GM12878 (cell line): ENCODE measurements at regions not wholly inside any gene's neighbourhood (a gene's known extent, or its start where the extent isn't known, plus 50 kb on each side); places are given as distances from the start of the nearest gene placed in this dataset.

Experiments
- CBX3 ChIP-seq: fragments of 200-600 bp; sonication (generic); IDR thresholded peaks from 2 replicates; pipeline ENCODE4 v1.6.1; 2016; ENCODE audit warnings: low read depth, borderline replicate concordance
- CEBPB ChIP-seq, 2 experiments: fragments of 150-350 bp in 1 of 2; IDR thresholded peaks; 2 replicates each; pipeline ENCODE4 v1.6.1; 2012 to 2014; ENCODE audit warnings: low read depth in 2 of 2, low read length in 2 of 2, borderline replicate concordance in 1 of 2, inconsistent platforms in 1 of 2
- CHD1 ChIP-seq: IDR thresholded peaks from 2 replicates; pipeline ENCODE4 v1.6.1; 2012; ENCODE audit warnings: low read depth, low read length, improper control_type of control experiment
- ETV6 ChIP-seq, 2 experiments: fragments of 450-650 bp in 1 of 2; IDR thresholded peaks in 1 of 2; conservative IDR thresholded peaks in 1 of 2; 2 replicates each; pipeline ENCODE4 v1.6.1; 2014; ENCODE audit warnings: antibody characterized with exemption in 1 of 2, borderline replicate concordance in 1 of 2, low read depth in 1 of 2, mild to moderate bottlenecking in 1 of 2, moderate library complexity in 1 of 2
- HDAC6 ChIP-seq: fragments of 200-600 bp; sonication (generic); IDR thresholded peaks from one replicate; pipeline ENCODE4 v1.8.0; 2017; ENCODE audit warnings: antibody characterized with exemption; ENCODE audit not compliant: unreplicated experiment
- NFYB ChIP-seq: IDR thresholded peaks from 2 replicates; pipeline ENCODE4 v1.6.1; 2011; ENCODE audit warnings: low read depth, mild to moderate bottlenecking, low read length, improper control_type of control experiment, moderate library complexity; ENCODE audit not compliant: insufficient read depth
- RELA ChIP-seq: fragments of 450-650 bp; IDR thresholded peaks from 2 replicates; pipeline ENCODE4 v1.8.0; 2014; ENCODE audit warnings: borderline replicate concordance; ENCODE audit not compliant: partially characterized antibody
- SREBF2 ChIP-seq: IDR thresholded peaks from 2 replicates; pipeline ENCODE4 v1.6.1; 2012; ENCODE audit warnings: mild to moderate bottlenecking, low read length
- SUZ12 ChIP-seq: fragments of 200-600 bp; sonication (generic); IDR thresholded peaks from one replicate; pipeline ENCODE4 v1.6.1; 2018; ENCODE audit warnings: antibody characterized with exemption, mild to moderate bottlenecking; ENCODE audit not compliant: unreplicated experiment
- TF ChIP-seq, protein P1 (sequence below): fragments of 450-650 bp; IDR thresholded peaks from 2 replicates; pipeline ENCODE4 v1.6.1; 2018; ENCODE audit warnings: borderline replicate concordance, mild to moderate bottlenecking; ENCODE audit not compliant: partially characterized antibody
- TF ChIP-seq, protein P2 (sequence below): fragments of 450-650 bp; formaldehyde crosslinking; IDR thresholded peaks from 2 replicates; pipeline ENCODE4 v1.4.0; 2022; ENCODE audit warnings: mild to moderate bottlenecking, moderate library complexity
- TF ChIP-seq, protein P3 (sequence below): IDR thresholded peaks from 2 replicates; pipeline ENCODE4 v1.6.1; 2012; ENCODE audit warnings: improper control_type of control experiment, low read depth, low read length; ENCODE audit not compliant: insufficient replicate concordance
- TF ChIP-seq, protein P4 (sequence below): fragments of 150-350 bp; IDR thresholded peaks from 2 replicates; pipeline ENCODE4 v1.6.1; 2016; ENCODE audit warnings: low read depth, low read length

DNA sequence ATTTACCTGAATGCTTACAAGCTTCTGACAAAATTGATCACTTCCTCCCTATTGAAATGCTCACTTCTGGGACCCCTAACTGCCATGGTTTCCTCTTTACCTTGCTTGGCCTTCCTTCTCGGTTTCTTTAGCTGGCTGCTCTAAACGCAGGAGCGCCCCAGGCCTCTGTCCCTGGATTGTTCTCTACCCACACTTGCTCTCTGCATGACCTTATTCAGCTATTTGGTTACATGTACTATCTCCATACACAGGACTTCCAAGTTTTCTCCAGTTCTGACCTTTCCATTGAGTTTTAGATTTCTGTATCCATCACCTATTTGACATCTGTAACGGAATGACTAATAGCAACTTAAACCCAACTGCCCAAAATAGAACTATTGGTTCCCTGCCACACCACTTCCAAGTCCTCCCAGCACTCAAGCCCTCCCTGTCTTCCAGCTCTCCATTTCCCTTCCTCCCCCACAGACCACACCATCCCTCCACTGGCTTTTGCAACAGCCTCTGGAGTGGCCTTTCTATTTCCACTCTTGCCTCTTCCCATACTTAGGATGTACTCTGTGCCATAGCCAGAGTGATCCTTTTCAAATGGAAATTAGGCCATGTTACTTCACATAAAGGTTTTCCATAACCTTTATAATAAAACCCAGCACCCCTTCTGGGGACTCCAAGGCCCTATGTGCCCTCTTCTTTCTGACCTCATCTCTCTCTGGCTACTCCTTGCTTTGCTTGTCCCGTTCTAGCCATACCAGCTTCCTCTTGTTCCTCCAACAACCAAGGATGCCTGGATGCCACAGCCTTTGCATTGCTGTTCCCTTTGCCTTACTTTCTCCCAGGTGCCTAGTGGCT lies 202.2 kb downstream of the AEBP2 start (continued):
- TF ChIP-seq, protein P1, sequence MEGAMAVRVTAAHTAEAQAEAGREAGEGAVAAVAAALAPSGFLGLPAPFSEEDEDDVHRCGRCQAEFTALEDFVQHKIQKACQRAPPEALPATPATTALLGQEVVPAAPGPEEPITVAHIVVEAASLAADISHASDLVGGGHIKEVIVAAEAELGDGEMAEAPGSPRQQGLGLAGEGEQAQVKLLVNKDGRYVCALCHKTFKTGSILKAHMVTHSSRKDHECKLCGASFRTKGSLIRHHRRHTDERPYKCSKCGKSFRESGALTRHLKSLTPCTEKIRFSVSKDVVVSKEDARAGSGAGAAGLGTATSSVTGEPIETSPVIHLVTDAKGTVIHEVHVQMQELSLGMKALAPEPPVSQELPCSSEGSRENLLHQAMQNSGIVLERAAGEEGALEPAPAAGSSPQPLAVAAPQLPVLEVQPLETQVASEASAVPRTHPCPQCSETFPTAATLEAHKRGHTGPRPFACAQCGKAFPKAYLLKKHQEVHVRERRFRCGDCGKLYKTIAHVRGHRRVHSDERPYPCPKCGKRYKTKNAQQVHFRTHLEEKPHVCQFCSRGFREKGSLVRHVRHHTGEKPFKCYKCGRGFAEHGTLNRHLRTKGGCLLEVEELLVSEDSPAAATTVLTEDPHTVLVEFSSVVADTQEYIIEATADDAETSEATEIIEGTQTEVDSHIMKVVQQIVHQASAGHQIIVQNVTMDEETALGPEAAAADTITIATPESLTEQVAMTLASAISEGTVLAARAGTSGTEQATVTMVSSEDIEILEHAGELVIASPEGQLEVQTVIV = no peak
- TF ChIP-seq ETV6 (conservative IDR thresholded peaks at IDR 0.05 in 1 of 2, IDR thresholded peaks at IDR 0.05 in 1 of 2; ENCODE audit: borderline replicate concordance in 1 of 2, low read depth in 1 of 2) = no peak
- TF ChIP-seq CHD1 = no peak
- TF ChIP-seq CBX3 = no peak
- TF ChIP-seq, protein P2, sequence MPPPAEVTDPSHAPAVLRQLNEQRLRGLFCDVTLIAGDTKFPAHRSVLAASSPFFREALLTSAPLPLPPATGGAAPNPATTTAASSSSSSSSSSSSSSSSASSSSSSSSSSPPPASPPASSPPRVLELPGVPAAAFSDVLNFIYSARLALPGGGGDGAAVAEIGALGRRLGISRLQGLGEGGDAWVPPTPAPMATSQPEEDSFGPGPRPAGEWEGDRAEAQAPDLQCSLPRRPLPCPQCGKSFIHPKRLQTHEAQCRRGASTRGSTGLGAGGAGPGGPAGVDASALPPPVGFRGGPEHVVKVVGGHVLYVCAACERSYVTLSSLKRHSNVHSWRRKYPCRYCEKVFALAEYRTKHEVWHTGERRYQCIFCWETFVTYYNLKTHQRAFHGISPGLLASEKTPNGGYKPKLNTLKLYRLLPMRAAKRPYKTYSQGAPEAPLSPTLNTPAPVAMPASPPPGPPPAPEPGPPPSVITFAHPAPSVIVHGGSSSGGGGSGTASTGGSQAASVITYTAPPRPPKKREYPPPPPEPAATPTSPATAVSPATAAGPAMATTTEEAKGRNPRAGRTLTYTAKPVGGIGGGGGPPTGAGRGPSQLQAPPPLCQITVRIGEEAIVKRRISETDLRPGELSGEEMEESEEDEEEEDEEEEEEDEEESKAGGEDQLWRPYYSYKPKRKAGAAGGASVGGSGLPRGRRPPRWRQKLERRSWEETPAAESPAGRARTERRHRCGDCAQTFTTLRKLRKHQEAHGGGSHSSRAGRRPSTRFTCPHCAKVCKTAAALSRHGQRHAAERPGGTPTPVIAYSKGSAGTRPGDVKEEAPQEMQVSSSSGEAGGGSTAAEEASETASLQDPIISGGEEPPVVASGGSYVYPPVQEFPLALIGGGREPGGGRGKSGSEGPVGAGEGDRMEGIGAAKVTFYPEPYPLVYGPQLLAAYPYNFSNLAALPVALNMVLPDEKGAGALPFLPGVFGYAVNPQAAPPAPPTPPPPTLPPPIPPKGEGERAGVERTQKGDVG = no peak
- TF ChIP-seq, protein P3, sequence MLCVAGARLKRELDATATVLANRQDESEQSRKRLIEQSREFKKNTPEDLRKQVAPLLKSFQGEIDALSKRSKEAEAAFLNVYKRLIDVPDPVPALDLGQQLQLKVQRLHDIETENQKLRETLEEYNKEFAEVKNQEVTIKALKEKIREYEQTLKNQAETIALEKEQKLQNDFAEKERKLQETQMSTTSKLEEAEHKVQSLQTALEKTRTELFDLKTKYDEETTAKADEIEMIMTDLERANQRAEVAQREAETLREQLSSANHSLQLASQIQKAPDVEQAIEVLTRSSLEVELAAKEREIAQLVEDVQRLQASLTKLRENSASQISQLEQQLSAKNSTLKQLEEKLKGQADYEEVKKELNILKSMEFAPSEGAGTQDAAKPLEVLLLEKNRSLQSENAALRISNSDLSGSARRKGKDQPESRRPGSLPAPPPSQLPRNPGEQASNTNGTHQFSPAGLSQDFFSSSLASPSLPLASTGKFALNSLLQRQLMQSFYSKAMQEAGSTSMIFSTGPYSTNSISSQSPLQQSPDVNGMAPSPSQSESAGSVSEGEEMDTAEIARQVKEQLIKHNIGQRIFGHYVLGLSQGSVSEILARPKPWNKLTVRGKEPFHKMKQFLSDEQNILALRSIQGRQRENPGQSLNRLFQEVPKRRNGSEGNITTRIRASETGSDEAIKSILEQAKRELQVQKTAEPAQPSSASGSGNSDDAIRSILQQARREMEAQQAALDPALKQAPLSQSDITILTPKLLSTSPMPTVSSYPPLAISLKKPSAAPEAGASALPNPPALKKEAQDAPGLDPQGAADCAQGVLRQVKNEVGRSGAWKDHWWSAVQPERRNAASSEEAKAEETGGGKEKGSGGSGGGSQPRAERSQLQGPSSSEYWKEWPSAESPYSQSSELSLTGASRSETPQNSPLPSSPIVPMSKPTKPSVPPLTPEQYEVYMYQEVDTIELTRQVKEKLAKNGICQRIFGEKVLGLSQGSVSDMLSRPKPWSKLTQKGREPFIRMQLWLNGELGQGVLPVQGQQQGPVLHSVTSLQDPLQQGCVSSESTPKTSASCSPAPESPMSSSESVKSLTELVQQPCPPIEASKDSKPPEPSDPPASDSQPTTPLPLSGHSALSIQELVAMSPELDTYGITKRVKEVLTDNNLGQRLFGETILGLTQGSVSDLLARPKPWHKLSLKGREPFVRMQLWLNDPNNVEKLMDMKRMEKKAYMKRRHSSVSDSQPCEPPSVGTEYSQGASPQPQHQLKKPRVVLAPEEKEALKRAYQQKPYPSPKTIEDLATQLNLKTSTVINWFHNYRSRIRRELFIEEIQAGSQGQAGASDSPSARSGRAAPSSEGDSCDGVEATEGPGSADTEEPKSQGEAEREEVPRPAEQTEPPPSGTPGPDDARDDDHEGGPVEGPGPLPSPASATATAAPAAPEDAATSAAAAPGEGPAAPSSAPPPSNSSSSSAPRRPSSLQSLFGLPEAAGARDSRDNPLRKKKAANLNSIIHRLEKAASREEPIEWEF = no peak
- no peak for TF ChIP-seq SUZ12
- no peak for TF ChIP-seq HDAC6
- TF ChIP-seq NFYB = no peak
- TF ChIP-seq RELA = no peak
- TF ChIP-seq, protein P4, sequence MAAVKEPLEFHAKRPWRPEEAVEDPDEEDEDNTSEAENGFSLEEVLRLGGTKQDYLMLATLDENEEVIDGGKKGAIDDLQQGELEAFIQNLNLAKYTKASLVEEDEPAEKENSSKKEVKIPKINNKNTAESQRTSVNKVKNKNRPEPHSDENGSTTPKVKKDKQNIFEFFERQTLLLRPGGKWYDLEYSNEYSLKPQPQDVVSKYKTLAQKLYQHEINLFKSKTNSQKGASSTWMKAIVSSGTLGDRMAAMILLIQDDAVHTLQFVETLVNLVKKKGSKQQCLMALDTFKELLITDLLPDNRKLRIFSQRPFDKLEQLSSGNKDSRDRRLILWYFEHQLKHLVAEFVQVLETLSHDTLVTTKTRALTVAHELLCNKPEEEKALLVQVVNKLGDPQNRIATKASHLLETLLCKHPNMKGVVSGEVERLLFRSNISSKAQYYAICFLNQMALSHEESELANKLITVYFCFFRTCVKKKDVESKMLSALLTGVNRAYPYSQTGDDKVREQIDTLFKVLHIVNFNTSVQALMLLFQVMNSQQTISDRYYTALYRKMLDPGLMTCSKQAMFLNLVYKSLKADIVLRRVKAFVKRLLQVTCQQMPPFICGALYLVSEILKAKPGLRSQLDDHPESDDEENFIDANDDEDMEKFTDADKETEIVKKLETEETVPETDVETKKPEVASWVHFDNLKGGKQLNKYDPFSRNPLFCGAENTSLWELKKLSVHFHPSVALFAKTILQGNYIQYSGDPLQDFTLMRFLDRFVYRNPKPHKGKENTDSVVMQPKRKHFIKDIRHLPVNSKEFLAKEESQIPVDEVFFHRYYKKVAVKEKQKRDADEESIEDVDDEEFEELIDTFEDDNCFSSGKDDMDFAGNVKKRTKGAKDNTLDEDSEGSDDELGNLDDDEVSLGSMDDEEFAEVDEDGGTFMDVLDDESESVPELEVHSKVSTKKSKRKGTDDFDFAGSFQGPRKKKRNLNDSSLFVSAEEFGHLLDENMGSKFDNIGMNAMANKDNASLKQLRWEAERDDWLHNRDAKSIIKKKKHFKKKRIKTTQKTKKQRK = no peak
- TF ChIP-seq SREBF2 = no peak
- no peak for TF ChIP-seq CEBPB (IDR thresholded peaks at IDR 0.05; ENCODE audit: borderline replicate concordance in 1 of 2, low read depth in 2 of 2, low read length in 2 of 2)
